ENCODE measurements at regions not wholly inside any gene's neighbourhood (a gene's known extent, or its start where the extent isn't known, plus 50 kb on each side); places are given as distances from the start of the nearest gene placed in this dataset.

DNA sequence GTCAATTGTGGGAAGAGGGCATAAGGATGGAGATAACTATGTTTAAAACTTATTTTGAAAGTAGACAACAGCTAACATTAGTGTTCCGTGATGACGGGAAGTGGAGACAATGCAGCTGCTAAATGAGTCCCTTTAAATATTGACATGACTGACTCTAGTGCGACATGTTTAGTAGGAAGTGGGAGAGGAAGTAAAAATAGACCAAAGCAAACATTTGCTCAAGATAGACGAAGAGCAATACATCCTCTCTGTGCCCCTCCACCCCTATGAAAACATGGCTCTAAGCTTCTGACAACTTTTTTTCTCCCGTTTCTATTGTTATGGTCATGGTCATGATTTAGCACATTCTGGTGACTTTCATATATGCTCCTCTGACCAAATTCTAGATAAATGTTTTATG, 60.0 kb upstream of the HMCN1 start:
- TF ChIP-seq, protein P1, sequence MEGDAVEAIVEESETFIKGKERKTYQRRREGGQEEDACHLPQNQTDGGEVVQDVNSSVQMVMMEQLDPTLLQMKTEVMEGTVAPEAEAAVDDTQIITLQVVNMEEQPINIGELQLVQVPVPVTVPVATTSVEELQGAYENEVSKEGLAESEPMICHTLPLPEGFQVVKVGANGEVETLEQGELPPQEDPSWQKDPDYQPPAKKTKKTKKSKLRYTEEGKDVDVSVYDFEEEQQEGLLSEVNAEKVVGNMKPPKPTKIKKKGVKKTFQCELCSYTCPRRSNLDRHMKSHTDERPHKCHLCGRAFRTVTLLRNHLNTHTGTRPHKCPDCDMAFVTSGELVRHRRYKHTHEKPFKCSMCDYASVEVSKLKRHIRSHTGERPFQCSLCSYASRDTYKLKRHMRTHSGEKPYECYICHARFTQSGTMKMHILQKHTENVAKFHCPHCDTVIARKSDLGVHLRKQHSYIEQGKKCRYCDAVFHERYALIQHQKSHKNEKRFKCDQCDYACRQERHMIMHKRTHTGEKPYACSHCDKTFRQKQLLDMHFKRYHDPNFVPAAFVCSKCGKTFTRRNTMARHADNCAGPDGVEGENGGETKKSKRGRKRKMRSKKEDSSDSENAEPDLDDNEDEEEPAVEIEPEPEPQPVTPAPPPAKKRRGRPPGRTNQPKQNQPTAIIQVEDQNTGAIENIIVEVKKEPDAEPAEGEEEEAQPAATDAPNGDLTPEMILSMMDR (IDR thresholded peaks at IDR 0.05): no peak
- TF ChIP-seq EP300 (IDR thresholded peaks at IDR 0.05): no peak
